ENCODE measurements at regions not wholly inside any gene's neighbourhood (a gene's known extent, or its start where the extent isn't known, plus 50 kb on each side); places are given as distances from the start of the nearest gene placed in this dataset.

DNA sequence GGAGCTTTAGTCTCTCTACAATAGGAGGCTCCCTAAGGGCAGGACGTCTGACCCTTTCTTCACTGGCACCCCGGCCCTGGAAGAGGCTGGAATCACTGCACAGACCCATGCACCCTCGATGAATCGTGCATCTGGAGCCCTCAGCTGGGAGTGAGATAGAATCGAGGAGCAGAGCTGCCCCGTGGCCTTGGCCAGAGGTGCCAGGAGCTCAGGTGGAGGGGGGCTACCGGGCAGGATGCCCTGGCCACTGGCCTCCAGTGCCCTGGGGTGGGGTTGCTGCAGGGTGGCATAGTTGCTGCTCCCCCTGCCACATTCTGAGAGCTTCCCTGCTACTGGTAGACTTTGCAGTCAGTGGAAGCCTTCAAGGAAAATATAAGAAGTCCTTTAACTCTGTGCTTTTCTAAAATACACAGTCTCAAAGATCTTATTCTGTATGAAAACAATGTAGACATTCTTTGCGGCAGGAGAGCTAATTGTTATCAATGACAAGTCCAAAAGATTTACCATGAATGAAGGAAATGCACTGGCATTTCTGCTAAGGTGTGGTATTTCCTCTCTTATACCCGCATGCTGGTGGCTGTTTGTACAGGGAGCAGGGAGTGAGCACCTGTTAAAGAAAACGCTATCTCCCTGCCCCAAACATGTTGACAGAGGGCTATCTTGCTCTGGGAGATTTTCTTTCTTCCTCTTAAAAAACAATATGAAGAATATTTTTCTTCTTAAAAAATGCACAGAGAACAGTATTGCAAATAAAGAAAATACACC is 122.8 kb downstream of the C6orf118 start:
- ATAC-seq (ENCODE audit: low read depth): no peak
- Histone ChIP-seq H2AK9ac (replicated peaks; ENCODE audit: low read depth, low read length, poor library complexity) (no peak overlapping the region), H2BK15ac (ENCODE audit: low read depth, low read length) (no peak overlapping the region), H4K91ac (ENCODE audit: insufficient read depth, low read depth, low read length) (no peak overlapping the region), H3K9me3 (ENCODE audit: control insufficient read depth, insufficient read depth, low read length) (peaks cover 17% of the 10 kb centered on the region), H3K4me1 (ENCODE audit: control insufficient read depth, insufficient read depth, low read length) (no peaks in the 10 kb centered on the region), H3K4ac (ENCODE audit: low read depth, low read length) (no peak overlapping the region), H3K36me3 (ENCODE audit: control insufficient read depth, insufficient read depth, low read length) (no peaks in the 10 kb centered on the region), H2BK20ac (ENCODE audit: low read depth, low read length) (no peak overlapping the region), H2AK5ac (ENCODE audit: low read depth, low read length) (no peak overlapping the region), H2AFZ (replicated peaks; ENCODE audit: low read length, poor library complexity) (no peak overlapping the region), H4K5ac (ENCODE audit: low read depth, low read length) (no peak overlapping the region), H3K9ac (ENCODE audit: low read depth, low read length) (no peak overlapping the region), H3K56ac (ENCODE audit: extremely low read depth, insufficient read depth, low read length) (no peak overlapping the region), H3K18ac (ENCODE audit: low read depth, low read length) (no peak overlapping the region), H2BK5ac (ENCODE audit: low read depth, low read length, poor library complexity, severe bottlenecking) (no peak overlapping the region), H3K23ac (ENCODE audit: low read depth, low read length) (no peak overlapping the region), H3K4me3 (ENCODE audit: insufficient read depth, low read depth, low read length) (no peak overlapping the region), H3K4me2 (ENCODE audit: low read depth, low read length) (no peak overlapping the region), H2BK120ac (ENCODE audit: low read depth, low read length) (no peak overlapping the region), H4K20me1 (ENCODE audit: insufficient read depth, low read length) (no peaks in the 10 kb centered on the region), H3K79me1 (ENCODE audit: low read depth in 1 of 2, low read length in 2 of 2) (no peaks in the 10 kb centered on the region), H3K27ac (ENCODE audit: insufficient read depth, low read length) (no peak overlapping the region), H3K9me1 (ENCODE audit: insufficient read depth, low read length) (no peaks in the 10 kb centered on the region), H3K27me3 (ENCODE audit: control insufficient read depth, insufficient read depth, low read length) (no peaks in the 10 kb centered on the region), H3K14ac (replicated peaks; ENCODE audit: low read depth, low read length) (no peak overlapping the region), H4K8ac (ENCODE audit: low read depth in 2 of 2, low read length in 2 of 2) (no peak overlapping the region)
- in situ Hi-C loops (cut with MboI; ENCODE audit: low sequenced_read_pairs): no loop called here
- ChIA-PET CTCF (no interaction called here), POLR2A (ENCODE audit: unreplicated experiment) (no interaction called here)
- dilution Hi-C loops (cut with HindIII; ENCODE audit: low sequenced_read_pairs, unreplicated experiment): no loop called here
- WGBS, 2 experiments (ENCODE audit: extremely low coverage in 2 of 2, insufficient read length in 1 of 2): 50% methylated on average over 2 of the region's 10 CpGs; no CpG with 5 or more reads in 1 of the 2 experiments
- no TSS peak for BruUV-seq (replicated peaks)
- no peak for DNase-seq
- intact Hi-C loops (cut with micrococcal nuclease): no loop called here
- TF ChIP-seq MXI1 (IDR thresholded peaks at IDR 0.05; ENCODE audit: borderline replicate concordance, low read depth, low read length) (no peak), ELK1 (IDR thresholded peaks at IDR 0.05; ENCODE audit: borderline replicate concordance, low read depth, low read length) (no peak), BHLHE40 (IDR thresholded peaks at IDR 0.05; ENCODE audit: low read depth, low read length) (no peak), SMC3 (IDR thresholded peaks at IDR 0.05; ENCODE audit: low read depth, low read length) (no peak), CEBPB (IDR thresholded peaks at IDR 0.05; ENCODE audit: low read depth, low read length) (no peak), MAZ (IDR thresholded peaks at IDR 0.05; ENCODE audit: borderline replicate concordance, low read depth, low read length) (no peak), POLR2A (IDR thresholded peaks at IDR 0.05; ENCODE audit: low read depth, low read length) (no peak), RAD21 (IDR thresholded peaks at IDR 0.05; ENCODE audit: low read length) (no peak), CHD1 (IDR thresholded peaks at IDR 0.05; ENCODE audit: low read depth, low read length) (no peak), NFE2L2 (IDR thresholded peaks at IDR 0.05; ENCODE audit: low read depth, low read length) (no peak), USF2 (IDR thresholded peaks at IDR 0.05; ENCODE audit: low read depth, low read length) (no peak), RCOR1 (IDR thresholded peaks at IDR 0.05; ENCODE audit: insufficient replicate concordance, low read length) (no peak), RFX5 (IDR thresholded peaks at IDR 0.05; ENCODE audit: low read depth, low read length) (no peak), MAFK (IDR thresholded peaks at IDR 0.05; ENCODE audit: low read depth, low read length) (no peak), FOS (IDR thresholded peaks at IDR 0.05; ENCODE audit: low read depth, low read length) (no peak)
- TF ChIP-seq, protein P1, sequence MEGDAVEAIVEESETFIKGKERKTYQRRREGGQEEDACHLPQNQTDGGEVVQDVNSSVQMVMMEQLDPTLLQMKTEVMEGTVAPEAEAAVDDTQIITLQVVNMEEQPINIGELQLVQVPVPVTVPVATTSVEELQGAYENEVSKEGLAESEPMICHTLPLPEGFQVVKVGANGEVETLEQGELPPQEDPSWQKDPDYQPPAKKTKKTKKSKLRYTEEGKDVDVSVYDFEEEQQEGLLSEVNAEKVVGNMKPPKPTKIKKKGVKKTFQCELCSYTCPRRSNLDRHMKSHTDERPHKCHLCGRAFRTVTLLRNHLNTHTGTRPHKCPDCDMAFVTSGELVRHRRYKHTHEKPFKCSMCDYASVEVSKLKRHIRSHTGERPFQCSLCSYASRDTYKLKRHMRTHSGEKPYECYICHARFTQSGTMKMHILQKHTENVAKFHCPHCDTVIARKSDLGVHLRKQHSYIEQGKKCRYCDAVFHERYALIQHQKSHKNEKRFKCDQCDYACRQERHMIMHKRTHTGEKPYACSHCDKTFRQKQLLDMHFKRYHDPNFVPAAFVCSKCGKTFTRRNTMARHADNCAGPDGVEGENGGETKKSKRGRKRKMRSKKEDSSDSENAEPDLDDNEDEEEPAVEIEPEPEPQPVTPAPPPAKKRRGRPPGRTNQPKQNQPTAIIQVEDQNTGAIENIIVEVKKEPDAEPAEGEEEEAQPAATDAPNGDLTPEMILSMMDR (conservative IDR thresholded peaks at IDR 0.05; ENCODE audit: low read depth, low read length): no peak

Measured in IMR-90 (cell line).